ENCODE measurements at regions not wholly inside any gene's neighbourhood (a gene's known extent, or its start where the extent isn't known, plus 50 kb on each side); places are given as distances from the start of the nearest gene placed in this dataset.

DNA sequence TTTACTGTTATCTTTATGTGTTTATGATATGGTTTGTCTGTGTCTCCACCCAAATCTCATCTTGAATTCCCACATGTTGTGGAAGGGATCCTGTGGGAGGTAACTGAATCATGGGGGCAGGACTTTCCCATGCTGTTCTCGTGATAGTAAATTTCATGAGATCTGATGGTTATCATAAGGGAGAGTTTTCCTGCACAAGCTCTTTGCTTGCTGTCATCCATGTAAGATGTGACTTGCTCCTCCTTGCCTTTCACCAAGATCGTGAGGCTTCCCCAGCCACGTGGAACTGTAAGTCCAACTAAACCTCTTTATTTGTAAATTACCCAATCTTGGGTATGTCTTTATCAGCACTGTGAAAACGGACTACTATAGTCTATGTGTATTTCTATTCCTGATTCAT is 539.0 kb downstream of the ARL4A start:
- TF ChIP-seq, protein P1, sequence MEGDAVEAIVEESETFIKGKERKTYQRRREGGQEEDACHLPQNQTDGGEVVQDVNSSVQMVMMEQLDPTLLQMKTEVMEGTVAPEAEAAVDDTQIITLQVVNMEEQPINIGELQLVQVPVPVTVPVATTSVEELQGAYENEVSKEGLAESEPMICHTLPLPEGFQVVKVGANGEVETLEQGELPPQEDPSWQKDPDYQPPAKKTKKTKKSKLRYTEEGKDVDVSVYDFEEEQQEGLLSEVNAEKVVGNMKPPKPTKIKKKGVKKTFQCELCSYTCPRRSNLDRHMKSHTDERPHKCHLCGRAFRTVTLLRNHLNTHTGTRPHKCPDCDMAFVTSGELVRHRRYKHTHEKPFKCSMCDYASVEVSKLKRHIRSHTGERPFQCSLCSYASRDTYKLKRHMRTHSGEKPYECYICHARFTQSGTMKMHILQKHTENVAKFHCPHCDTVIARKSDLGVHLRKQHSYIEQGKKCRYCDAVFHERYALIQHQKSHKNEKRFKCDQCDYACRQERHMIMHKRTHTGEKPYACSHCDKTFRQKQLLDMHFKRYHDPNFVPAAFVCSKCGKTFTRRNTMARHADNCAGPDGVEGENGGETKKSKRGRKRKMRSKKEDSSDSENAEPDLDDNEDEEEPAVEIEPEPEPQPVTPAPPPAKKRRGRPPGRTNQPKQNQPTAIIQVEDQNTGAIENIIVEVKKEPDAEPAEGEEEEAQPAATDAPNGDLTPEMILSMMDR (IDR thresholded peaks at IDR 0.05) = no peak
- TF ChIP-seq POLR2A (IDR thresholded peaks at IDR 0.05) = no peak

Measured in heart left ventricle (tissue), 13 donors.